ENCODE measurements at regions not wholly inside any gene's neighbourhood (a gene's known extent, or its start where the extent isn't known, plus 50 kb on each side); places are given as distances from the start of the nearest gene placed in this dataset.
"Not testable (repeated sequence)": the region's sequence is repeated elsewhere in the genome, so short reads cannot be mapped to it uniquely, and the experiment has no call there.

DNA sequence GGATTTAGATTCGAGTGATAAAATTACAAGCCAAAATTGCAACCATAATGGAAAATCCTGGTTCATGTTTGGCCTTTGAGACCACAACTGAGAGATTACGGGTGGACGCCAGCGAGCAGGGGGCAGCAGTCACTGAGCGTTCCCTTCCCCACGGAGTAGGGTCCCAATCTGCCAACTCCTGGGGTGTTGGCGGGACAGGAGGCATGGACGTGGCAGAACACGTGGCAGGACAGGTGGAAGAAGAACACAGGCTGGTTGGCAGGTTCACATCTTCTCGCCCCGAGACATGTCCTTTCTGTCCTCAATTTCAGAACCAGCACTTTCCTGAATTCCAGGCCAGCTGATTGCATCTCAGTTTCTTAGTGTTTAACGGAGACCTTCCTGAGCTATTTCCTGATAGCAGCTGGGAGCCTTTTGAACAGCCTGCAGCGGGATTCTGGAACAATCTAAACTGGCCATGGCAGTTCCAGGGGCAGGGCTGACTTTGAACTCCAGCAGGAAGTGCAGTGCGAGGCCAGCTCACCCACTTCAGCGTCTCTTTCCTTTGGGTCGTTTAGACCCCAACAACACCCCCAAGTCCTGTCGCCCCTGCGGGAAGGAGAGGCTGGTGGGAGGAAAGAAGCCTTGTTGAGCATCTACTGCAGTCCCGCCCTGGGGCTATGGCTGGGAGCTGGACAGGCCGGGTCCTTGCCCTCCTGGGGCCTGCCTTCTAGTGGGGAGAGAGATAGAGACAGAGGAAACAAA lies 159.1 kb upstream of the FOXF1 start:
- DNase-seq, result no peak

DNA sequence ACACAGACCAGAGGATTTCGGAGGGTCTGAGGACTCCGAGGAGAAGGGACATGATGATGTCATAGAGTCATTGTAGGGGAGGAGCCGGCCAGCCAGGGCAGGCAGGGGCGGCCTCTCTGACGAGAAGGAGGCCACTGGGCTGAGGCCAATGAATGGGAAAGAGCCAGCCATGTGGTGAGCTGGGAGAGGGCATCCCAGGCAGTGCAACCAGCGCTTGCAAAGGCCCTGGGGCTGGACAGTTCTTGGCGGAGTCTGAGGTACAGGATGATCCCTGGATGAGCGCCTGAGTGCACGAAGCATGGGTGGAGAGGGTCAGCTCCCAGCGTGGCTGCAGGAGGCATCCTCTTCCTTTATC lies 158.6 kb upstream of the FOXF1 start:
- not testable (repeated sequence) for DNase-seq

DNA sequence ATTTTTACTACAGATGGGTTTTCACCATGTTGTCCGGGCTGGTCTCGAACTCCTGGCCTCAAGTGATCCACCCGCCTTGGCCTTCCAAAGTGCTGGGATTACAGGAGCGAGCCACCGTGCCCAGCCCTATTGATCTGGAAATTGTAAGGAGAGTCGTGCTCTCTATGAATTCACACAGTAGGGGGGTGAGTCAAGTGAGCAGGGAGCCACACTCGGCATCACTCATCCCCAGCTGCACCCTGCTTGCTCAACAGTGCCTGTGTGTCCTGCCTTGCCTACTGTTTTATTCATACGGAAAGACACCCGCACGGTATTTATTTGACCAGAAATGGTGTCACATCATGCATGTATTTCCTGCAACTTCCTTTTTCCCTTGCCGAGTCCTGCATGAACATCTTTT lies 157.2 kb upstream of the FOXF1 start:
- no peak for DNase-seq

DNA sequence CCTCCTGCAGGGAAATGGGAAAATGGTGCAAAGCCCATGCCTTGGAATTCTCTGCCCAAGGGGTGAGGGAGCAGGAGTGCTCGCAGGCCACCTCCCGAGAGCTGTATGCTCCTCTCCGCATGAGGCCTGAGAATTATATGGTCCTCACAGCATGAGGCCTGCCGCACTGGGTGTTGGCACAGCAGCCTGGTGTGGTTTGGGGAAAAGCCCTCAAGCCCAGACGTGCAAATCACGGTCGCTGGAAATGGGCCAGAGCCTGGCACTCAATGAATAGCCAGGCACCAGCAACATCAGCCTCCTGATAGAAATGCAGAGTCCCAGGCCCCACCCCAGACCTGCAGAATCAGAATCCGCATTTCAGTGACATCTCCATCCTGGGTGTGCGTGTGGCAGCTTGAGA lies 156.4 kb upstream of the FOXF1 start:
- no peak for DNase-seq

DNA sequence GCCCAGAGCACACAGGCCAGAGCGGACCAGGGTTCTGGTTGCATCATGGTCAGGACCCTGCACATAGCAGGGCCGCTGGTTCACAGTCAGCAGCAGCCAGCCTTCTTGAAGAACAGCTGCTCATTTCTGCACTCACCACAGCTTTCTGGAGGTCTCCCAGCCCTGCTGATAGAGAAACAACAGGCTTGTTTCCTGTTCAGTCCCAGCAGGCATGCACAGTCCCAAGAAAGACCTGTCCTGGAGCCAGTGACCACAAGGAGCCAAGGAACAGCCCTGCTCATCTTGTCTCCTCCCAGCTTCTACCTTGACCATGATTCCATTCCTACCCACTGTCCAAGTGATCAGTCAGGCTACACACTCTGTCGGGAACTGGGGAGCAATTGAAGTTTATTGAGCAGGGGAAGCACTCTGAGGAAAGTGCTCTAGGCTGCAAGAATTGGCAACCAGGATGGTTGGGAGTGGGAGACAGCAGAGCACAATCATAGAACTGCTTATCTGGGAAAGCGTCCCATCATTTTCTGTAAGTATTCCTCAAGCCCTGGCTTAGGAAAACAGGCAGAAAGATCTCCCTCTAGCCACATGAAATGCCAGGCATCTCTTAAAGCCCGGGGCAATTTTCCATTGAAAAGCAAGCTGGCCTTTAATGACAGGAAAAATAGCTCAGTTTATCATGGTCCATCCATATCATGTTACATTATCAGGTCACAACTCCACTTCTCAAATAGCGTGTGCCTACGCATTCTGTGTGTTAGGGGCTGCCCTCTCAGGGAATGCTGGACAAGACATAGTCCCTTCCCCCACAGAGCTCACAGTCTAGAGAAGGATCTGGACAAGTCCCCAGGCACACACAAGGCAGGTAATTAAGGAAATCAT lies 155.4 kb upstream of the FOXF1 start:
- DNase-seq, result no peak

DNA sequence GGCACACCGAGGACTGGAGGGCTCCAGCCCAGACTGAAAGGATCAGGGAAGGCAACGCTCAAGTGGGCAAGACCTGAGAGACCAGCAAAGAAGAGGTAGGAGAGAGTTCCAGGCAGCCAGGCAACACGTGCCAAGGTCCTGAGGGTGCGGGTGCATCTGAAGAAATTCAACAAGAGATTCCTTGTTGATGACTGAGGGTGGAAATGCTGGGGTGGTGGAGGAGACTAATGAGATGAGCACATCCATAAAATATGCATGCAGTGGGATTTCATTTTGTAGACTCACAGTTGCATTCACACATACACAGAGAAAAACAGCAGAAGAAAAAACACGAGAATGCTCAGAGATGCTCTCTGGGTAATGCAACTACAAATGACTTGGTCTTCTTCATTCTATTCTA lies 154.8 kb upstream of the FOXF1 start:
- DNase-seq, result no peak

DNA sequence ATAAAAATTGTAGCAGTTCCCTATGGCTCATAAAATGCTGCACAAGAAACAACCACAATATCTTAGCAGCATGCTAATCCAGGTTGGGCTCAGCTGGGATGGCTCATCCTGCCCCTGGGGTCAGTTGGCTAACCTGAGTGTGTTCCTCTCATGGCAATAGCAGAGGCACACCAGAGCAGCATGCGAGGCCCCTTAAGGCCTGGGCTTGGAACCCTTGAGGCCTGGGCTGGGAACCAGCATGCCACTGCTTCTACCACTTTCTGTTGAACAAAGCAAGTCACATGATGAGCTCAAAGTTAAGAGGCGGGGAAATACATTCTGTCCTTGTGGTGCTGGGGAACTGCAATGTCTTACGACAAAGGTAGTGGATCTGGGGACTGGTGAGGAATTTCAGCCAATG lies 154.4 kb upstream of the FOXF1 start:
- no peak for DNase-seq

DNA sequence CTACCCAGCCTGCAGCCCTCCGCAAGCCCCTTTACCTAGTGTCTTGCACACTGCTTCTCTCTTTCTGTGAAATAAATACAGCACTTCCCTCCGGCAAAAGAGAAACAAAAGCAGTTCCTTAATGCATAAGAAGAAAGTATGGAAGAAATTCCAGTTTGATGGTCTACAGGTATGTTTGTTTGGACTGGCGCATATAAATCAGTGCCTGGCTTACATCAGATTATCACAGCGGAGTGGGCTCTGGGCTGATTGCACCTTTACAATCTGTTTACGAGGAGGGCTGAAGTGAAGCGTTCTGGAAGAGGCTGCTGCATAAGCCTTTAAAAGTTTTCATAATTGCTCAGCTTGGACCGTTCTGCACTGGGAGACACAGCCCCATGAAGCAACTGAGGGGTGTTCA lies 153.5 kb upstream of the FOXF1 start:
- DNase-seq, result no peak

DNA sequence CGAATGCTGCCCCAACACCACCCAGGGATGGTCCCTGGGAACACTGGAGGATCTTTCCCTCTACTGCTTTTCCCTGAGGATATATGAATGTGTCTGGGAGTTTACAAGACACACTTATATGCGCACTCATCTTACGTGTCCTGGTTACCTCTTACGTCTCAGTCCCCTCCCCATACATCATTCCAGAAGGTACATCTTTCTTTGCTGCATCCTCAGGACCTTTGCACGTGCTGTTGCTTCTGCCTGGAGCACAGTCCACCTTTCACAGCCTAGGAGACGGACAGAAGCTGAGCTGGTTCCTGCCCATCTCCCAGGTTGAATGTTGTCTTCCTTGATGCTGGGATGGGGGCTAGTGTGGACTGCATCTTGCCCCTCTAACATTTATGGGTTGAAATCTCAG lies 153.0 kb upstream of the FOXF1 start:
- DNase-seq, result no peak

DNA sequence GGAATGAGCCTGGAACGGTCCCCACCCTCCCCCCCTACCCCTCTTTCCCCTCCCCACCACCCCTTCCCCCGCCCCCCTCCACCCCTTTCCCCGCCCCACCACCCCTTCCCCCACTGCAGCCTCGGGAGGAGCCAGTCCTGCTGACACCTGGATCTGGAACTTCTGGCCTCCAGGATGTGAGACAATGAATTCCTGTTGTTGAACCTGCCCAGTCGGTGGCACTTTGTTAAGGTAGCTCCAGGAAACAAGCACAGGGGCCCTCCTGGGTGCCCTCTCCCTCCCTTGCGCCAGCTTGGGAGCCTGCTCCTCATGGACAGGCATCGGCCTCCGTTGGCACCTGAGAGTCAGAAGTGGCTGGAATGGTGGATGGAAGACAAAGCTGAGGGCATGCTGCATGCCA lies 152.4 kb upstream of the FOXF1 start:
- DNase-seq, result no peak

DNA sequence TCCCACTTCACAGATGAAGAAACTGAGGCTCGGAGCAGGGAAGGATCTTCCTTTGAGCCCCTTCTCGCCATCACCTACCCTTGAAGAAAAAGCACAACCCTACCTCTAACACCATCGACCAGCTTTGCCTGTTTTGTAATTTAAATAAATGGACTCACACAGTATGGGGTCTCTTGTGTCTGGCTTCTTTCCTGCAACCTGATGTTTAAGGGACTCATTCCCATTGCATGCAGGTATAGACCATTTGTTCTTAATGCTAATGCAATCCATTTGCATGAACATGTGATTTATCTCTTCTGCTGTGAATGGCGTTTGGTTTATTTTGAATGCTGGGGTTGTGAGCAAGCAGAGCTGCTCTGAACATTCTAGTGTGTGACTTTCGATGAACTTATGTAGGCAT lies 150.8 kb upstream of the FOXF1 start:
- no peak for DNase-seq

DNA sequence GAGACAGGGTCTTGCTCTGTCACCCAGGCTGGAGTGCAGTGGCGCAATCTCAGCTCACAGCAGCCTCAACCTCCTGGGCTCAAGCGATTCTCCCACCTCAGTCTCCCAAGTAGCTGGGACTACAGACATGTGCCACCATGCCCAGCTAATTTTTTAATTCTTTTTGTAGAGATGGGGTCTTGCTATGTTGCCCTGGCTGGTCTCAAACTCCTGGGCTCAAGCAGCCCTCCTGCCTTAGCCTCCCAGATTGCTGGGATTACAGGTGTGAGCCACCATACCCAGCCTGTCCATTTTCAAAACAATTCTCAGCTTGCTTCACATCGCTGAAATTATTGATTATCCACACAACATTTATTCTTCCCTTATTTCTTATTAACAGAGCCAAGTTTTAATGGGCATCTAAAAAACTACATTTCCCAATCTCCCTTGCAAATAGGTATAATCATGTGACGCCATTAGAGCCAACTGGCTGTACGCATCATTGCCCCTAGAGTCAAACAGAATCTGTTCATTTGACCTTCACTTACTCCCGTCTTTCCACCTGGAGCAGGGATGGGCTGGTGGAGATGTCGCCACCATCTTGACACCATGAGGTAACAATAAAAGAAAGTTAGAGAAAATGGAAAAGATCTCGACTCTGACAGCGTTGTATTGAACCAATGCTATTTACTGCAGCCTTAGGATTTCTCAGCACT lies 148.0 kb upstream of the FOXF1 start:
- no peak for DNase-seq

DNA sequence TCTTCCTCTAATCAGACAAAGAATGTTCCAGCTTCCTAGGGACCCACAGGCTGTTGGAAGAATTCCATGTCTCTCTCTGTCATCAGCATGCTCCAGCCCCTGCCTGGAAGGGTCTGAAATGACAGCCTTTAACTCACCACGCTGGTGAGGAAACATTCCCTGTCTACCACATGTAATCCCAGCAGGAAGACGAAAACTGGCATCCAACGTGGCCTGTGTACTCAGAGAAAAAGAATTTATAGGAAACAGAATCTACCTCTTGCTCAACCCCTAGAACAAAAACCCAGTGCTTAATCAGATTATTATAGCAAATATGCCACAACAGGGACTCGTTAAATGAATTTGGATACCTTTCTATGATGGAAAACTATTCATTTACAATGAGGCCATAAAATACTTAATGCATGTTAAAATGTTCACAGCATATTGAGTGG lies 147.3 kb upstream of the FOXF1 start:
- no peak for DNase-seq

DNA sequence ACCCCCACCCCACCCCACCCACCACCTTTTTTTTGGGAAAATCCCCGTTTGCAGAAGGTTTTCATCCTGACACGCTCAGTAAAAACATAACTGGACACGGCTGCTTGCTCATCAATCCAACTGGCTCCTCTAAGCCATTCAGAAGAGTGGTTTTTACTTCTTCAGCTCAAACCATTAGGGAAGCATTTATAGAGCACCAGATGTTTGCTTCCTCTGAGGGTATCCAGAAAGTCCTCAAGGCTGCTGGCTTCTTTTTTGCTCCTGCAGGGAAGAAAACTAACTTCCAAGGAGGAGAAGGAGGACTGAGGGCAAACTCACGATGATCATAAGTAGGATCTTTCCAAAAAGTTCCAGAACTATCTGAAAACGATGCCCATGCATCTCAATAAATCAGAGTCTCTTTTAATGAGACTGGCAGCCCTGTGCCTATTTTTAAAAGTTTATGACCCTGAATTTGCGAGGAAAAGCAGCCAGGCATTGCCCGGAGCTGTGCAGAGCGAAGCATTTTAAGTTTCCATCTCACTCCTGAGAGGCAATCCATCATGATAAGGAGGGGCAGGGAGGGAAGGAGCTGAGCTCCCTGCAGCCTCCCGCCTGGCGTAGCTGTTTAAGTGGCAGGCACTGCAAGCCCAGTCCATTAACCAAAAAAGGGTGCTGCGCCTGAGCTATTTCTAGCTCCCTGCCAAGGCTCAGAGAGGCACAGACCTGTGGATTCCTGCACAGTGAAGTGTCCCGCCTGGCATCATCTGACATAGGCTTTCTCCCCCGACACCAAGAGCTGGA lies 146.3 kb upstream of the FOXF1 start:
- no peak for DNase-seq

DNA sequence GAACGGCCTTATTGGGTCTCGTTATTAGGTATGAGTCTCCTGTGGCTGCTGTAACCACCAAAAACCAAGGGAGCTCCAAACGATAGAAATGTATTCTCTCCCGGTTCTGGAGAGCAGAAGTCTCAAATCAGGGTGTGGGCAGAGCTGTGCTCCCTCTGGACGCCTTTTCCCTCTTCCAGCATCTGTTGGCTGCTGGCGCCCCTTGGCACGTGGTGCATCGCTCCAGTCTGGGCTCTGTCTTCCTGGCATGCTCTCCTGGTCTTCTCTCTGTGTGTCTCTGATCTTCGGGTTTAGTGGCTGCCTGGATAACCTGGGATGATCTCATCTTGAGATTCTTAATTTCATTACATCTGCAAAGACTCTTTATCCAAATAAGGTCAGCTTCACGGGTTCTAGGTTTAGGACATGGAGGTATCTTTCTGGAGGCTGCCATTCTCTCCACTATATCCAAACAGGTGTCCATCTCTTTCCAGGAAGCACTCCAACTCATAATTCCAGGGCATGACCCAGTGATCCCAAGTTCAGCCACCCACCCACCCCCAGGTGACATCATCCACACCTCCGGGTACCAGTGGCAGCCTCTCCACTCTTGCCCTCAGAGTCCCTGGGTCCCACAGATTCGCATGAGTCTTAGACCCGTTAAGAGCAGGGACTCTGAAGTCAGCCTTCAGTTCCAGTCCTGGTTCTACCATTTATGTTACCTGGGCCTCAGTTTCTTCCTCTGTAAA lies 145.5 kb upstream of the FOXF1 start:
- DNase-seq, result no peak

DNA sequence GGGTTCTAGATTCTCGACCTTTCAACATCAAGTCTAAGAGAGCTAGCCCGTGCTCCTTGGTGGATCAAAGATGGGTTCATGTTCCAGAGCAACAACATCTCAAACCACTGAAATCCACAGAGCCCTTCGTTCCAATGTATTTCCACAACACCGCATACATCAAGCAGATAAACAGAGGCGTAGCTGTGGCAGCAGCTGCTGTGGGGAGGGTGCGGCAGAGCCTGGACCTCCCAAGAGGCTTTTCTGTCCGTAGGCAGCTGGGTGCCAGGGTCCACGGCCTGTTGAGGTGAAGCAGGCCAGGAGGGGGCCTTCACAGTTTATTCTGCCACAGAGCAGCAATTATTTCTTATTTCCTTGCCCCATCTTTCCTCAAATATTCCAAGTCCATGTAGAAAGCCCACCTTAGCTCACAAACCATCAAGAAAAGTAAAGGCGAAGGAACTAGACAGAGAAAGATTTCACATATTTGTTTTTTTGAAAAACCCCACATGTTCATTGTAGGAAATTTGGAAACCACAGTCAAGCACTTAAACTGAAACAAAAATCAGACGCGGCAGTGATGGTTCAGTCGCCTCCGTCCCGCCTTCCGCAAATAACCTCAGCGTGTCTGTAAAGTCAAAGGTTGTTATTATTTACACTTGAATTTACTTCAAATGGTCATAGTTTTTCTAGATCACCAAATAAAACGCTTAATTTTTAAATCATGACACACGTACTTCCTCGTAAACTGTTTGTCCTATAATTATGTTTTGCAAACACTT lies 144.6 kb upstream of the FOXF1 start:
- no peak for DNase-seq

DNA sequence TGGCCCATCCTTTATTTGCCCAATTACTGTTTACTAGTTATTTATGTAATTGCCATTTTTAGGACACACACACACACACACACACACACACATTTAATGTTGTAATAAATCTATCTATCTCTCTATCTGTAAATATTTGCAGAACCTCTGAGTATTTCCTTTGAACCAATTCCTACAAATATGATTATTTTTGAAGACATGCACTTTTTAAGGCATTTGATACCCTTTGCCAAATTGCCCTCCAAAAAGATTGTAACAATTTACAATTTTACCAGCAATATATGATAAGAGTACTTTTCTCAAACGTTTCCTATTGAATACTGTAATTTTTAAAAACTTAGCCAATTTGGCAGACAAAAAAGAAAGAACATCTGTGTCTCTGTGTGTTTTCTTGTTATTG lies 143.8 kb upstream of the FOXF1 start:
- no peak for DNase-seq

DNA sequence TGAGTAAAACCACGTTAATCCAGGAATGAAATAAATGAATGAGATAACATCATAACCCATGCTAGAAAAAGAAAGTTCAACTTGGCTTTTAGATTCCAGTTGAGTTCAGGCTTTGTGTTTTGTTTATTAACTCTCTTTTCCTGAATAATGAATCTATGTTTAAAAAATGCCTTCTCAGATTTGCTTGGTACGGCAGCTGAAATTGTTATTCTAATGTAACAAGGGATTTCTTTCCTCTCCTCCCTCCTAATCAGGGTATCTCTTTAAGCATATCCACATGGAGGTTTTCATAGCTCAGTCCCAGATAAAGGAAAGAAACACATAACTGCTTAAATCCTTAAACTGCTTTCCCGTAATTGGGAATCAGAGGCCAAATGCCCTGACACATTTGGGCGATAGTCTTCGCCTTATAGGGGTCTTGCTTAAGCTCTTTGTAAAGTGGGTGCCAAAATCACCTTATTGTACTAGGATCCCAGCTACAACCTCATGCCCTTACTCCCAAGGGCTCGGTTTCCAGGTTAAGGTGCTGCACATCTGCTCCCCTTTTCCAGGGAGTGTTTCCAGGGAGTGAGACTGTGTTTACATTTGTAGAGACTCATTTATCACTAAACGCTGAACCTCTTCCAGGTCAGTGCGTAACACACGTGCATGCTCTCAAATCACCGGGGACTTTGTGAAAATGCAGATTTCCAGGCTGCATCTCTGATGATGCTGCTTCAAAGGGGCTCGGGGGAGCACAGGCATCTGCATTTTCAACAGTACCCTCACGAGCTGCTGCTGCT lies 142.8 kb upstream of the FOXF1 start:
- DNase-seq, result no peak

DNA sequence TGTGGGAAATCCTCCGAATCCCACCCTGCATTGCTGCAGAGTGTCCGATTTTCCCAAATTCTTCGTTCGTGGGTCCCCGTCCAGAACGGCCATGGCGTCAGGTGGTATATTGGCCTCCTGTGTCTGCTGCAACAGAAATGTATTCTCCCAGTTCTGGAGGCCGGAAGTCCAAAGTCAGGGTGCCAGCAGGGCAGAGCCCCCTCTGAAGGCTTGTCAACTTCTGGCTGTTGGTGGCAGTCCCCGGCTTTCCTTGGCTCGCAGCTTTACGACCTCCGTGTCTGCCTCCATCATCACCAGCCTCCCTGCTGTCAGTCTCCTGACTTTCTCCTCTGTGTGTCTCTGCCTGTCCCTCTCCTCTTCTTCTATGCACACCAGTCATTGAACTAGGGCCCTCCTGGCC lies 142.1 kb upstream of the FOXF1 start:
- no peak for DNase-seq

DNA sequence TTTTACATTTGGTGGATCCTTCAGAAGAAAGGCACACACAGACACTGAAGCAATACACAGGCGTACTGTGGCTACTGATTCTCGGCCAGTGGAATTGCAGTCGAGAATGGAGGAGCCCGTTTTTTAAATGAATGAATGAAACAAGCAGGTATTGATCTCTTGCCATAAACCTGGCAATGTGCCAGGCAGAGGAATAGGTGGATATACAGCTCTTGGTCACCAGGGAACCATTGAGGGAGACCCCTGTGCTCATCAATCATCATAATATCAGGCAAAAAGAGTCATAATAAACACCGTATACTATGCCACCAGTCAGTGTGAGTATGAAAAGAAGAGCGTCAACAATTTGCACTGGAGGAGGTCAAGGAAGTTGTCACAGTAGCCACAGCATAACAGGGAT lies 140.3 kb upstream of the FOXF1 start:
- no peak for DNase-seq

Measured in occipital lobe (tissue), 1 donor.